Ascending aorta (tissue), 2 donors: ENCODE measurements at regions not wholly inside any gene's neighbourhood (a gene's known extent, or its start where the extent isn't known, plus 50 kb on each side); places are given as distances from the start of the nearest gene placed in this dataset.

Source experiments
- DNase-seq, 2 donors: peaks; one replicate each; pipeline ENCODE4 v3.0.0-alpha.2; 2019; ENCODE audit warnings: low spot score in 2 of 2
- H3K27ac ChIP-seq, 2 donors: fragments of 200-600 bp; sonication (generic); one replicate each; pipeline ENCODE4 v1.5.1; 2016 to 2017; ENCODE audit warnings: mild to moderate bottlenecking in 1 of 2
- H3K27me3 ChIP-seq: fragments of 200-600 bp; sonication (generic); one replicate; pipeline ENCODE4 v1.5.1; 2017
- H3K36me3 ChIP-seq, 2 donors: fragments of 200-600 bp; sonication (generic); one replicate each; pipeline ENCODE4 v1.5.1; 2016
- H3K4me1 ChIP-seq, 2 donors: fragments of 200-600 bp; sonication (generic); one replicate each; pipeline ENCODE4 v1.5.1; 2016 to 2017; ENCODE audit warnings: mild to moderate bottlenecking in 1 of 2
- H3K4me3 ChIP-seq, 2 donors: fragments of 200-600 bp; sonication (generic); one replicate each; pipeline ENCODE4 v1.5.1; 2016 to 2017; ENCODE audit warnings: mild to moderate bottlenecking in 1 of 2
- H3K9me3 ChIP-seq, 2 donors: fragments of 200-600 bp; sonication (generic); one replicate each; pipeline ENCODE4 v1.5.1; 2016
- intact Hi-C: fragments of 100-400 bp; cut with DNase I; formaldehyde crosslinking; loops from one replicate; pipeline ENCODE4 v1.15.1; 2023
- TF ChIP-seq, protein P1 (sequence below), 3 experiments: fragments of 200-600 bp in 2 of 3; fragments of 450-650 bp in 1 of 3; sonication (generic) in 2 of 3; IDR thresholded peaks; one replicate each; pipeline ENCODE4 v1.5.1; 2016 to 2019; ENCODE audit warnings: antibody characterized with exemption in 3 of 3, mild to moderate bottlenecking in 1 of 3, moderate library complexity in 1 of 3

DNA sequence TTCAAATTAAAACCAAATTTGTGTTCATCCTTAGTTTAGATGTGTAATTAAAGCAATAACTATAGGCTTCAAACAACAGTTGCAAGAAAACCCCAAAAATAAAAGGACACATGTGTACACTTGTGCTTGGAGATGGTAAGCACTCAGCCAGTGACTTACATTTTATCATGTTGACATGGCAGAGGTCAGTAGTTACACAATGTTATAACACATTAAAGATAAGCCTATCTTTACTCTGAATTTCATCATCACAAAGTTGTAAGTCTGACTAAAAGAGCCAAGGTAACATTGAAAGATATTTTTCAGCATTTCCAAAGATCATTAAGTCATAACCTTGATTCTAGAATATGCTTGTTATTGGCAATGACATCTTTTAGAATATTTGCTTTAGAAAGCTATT, 98.5 kb upstream of the PNPLA4 start:
- intact Hi-C loops = no loop called here
- no peak overlapping the region for H3K27ac ChIP-seq
- TF ChIP-seq, protein P1, sequence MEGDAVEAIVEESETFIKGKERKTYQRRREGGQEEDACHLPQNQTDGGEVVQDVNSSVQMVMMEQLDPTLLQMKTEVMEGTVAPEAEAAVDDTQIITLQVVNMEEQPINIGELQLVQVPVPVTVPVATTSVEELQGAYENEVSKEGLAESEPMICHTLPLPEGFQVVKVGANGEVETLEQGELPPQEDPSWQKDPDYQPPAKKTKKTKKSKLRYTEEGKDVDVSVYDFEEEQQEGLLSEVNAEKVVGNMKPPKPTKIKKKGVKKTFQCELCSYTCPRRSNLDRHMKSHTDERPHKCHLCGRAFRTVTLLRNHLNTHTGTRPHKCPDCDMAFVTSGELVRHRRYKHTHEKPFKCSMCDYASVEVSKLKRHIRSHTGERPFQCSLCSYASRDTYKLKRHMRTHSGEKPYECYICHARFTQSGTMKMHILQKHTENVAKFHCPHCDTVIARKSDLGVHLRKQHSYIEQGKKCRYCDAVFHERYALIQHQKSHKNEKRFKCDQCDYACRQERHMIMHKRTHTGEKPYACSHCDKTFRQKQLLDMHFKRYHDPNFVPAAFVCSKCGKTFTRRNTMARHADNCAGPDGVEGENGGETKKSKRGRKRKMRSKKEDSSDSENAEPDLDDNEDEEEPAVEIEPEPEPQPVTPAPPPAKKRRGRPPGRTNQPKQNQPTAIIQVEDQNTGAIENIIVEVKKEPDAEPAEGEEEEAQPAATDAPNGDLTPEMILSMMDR (IDR thresholded peaks at IDR 0.05) = no peak

DNA sequence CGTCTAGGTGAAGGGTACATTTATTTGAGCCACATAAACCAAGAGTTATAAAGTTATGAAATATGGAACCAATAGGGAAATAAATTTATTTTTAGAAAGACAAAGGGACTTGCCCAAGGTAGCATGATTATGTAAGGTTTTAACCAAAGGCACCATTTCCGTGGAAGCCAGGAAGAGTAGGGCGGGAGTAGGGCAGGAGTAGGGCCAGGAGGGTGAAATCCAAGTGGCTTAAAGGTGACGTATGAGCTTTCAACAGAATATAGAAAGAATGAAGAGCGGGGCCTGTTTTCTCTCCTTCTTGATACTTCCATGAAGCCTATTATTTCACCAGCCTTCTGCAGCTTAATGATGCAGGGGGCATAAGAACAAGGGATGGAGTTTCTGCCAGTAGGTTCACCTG, 91.7 kb upstream of the PNPLA4 start:
- no peaks in the 10 kb centered on the region for H3K4me1 ChIP-seq
- no peak overlapping the region for H3K4me3 ChIP-seq
- TF ChIP-seq, protein P1 (IDR thresholded peaks at IDR 0.05) = no peak
- DNase-seq = no peak
- H3K27me3 ChIP-seq = no peaks in the 10 kb centered on the region
- H3K27ac ChIP-seq = no peak overlapping the region
- H3K36me3 ChIP-seq = no peaks in the 10 kb centered on the region
- H3K9me3 ChIP-seq = no peaks in the 10 kb centered on the region
- intact Hi-C loops = no loop called here

More for the DNA sequence above, 98.5 kb upstream of the PNPLA4 start:
- no peaks in the 10 kb centered on the region for H3K9me3 ChIP-seq
- no peaks in the 10 kb centered on the region for H3K27me3 ChIP-seq
- H3K4me3 ChIP-seq = no peak overlapping the region
- H3K4me1 ChIP-seq = no peaks in the 10 kb centered on the region
- no peak for DNase-seq
- no peaks in the 10 kb centered on the region for H3K36me3 ChIP-seq

DNA sequence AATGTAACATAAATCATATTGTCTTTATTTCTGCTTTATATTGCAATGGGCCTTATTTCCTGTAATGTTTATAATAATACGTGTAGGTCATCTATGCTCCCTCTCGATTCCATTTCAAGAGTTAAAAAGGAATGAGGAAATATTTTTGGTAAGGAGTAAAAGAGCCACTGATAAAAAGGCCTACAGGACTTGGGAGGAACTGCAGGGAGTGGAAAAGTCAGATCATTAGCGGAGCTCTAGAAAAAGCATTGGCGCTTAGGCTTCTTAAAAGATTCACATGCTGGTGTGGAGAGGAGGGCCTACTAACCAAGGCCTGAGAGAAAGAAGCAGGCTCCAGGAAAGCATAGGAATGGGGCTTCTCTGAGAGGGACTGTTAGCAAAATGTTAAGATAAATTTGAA, 82.9 kb upstream of the PNPLA4 start:
- intact Hi-C loops = no loop called here

DNA sequence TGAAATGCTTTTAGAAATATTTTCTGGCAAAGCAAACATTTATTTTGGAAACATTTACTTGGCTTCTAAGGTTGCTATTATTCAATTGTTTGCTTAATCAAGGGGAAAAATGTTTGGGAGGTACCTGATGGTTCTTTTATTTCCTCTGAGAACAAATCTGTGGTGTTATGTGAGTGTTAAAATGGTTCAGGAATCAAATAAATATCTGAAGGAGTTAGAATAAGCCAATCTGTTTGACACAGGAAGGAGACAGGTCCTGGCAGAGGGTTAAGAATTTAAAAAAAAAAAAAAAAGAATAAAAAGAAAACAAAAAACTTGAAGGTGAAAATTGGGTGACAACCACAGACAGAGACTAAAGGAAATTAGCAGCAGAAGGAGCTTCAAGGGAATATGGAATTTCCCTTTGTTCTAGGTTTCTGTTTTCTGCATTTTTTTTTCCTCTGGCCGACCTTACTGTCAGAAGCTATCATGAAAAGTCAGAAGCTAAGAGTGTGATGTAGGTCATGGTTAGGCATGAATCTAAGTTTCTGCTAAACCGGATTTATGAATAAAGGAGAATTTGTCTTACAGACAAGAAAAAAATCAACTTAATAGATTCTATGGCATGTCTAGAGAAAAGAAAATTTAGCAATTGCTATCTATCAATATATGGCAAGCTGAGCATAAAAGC, 78.6 kb upstream of the PNPLA4 start:
- H3K27me3 ChIP-seq = no peaks in the 10 kb centered on the region
- TF ChIP-seq, protein P1 (IDR thresholded peaks at IDR 0.05) = no peak
- no peaks in the 10 kb centered on the region for H3K36me3 ChIP-seq
- intact Hi-C loops = no loop called here
- no peaks in the 10 kb centered on the region for H3K4me1 ChIP-seq
- H3K9me3 ChIP-seq = no peaks in the 10 kb centered on the region
- no peak overlapping the region for H3K27ac ChIP-seq
- H3K4me3 ChIP-seq = no peak overlapping the region
- DNase-seq = no peak

More for the DNA sequence above, 82.9 kb upstream of the PNPLA4 start:
- H3K9me3 ChIP-seq = no peaks in the 10 kb centered on the region
- DNase-seq = no peak
- TF ChIP-seq, protein P1 (IDR thresholded peaks at IDR 0.05) = no peak
- H3K4me3 ChIP-seq = no peak overlapping the region
- H3K27ac ChIP-seq = no peak overlapping the region
- no peaks in the 10 kb centered on the region for H3K27me3 ChIP-seq
- no peaks in the 10 kb centered on the region for H3K36me3 ChIP-seq
- H3K4me1 ChIP-seq = no peaks in the 10 kb centered on the region

DNA sequence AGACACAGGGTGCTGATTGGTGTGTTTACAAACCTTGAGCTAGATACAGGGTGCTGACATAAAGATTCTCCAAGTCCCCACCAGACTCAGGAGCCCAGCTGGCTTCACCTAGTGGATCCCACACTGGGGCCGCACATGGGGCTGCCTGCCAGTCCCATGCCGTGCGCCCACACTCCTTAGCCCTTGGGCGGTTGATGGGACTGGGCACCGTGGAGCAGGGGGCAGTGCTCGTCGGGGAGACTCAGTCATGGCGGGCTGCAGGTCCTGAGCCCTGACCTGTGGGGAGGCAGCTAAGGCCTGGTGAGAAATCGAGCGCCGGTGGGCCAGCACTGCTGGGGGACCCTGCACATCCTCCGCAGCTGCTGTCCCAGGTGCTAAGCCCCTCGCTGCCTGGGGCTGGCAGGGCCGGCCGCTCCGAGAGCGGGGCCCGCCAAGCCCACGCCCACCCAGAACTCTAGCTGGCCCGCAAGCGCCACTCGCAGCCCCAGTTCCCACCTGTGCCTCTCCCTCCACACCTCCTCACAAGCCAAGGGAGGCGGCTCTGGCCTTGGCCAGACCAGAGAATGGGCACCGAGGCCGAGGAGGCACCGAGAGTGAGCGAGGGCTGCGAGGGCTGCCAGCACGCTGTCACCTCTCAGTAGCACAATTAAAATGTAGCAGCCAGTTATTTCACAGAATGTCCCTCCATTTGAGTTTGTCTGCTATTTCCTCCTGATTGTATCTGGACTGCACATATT, 76.1 kb upstream of the PNPLA4 start:
- Histone ChIP-seq H3K9me3 (no peaks in the 10 kb centered on the region), H3K36me3 (no peaks in the 10 kb centered on the region), H3K27me3 (no peaks in the 10 kb centered on the region), H3K27ac (no peak overlapping the region), H3K4me1 (no peaks in the 10 kb centered on the region), H3K4me3 (no peak overlapping the region)
- TF ChIP-seq, protein P1 (IDR thresholded peaks at IDR 0.05) = no peak
- no peak for DNase-seq
- intact Hi-C loops = no loop called here
